A673 (cell line): ENCODE measurements at regions not wholly inside any gene's neighbourhood (a gene's known extent, or its start where the extent isn't known, plus 50 kb on each side); places are given as distances from the start of the nearest gene placed in this dataset.

ENCODE experiments used
- EZH2 ChIP-seq: fragments of 200-600 bp; sonication (generic); IDR thresholded peaks from 2 replicates; pipeline ENCODE4 v1.6.1; 2017; ENCODE audit warnings: borderline replicate concordance, low read depth, mild to moderate bottlenecking, mixed read lengths, antibody characterized with exemption, low read length; ENCODE audit not compliant: poor library complexity, severe bottlenecking
- TF ChIP-seq, protein P1 (sequence below): fragments of 300-800, 200-600 bp; sonication (generic); conservative IDR thresholded peaks from 2 replicates; pipeline ENCODE4 v1.5.1; 2017; ENCODE audit warnings: low read depth, mild to moderate bottlenecking, antibody characterized with exemption, low read length, moderate library complexity, mixed read lengths

- TF ChIP-seq, protein P1, sequence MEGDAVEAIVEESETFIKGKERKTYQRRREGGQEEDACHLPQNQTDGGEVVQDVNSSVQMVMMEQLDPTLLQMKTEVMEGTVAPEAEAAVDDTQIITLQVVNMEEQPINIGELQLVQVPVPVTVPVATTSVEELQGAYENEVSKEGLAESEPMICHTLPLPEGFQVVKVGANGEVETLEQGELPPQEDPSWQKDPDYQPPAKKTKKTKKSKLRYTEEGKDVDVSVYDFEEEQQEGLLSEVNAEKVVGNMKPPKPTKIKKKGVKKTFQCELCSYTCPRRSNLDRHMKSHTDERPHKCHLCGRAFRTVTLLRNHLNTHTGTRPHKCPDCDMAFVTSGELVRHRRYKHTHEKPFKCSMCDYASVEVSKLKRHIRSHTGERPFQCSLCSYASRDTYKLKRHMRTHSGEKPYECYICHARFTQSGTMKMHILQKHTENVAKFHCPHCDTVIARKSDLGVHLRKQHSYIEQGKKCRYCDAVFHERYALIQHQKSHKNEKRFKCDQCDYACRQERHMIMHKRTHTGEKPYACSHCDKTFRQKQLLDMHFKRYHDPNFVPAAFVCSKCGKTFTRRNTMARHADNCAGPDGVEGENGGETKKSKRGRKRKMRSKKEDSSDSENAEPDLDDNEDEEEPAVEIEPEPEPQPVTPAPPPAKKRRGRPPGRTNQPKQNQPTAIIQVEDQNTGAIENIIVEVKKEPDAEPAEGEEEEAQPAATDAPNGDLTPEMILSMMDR, result no peak
- no peak for TF ChIP-seq EZH2
Measured at GRCh38 chr12:116504438-116504837, 54.7 kb upstream of the MAP1LC3B2 start.
